AG04449 (cell line): ENCODE measurements at regions not wholly inside any gene's neighbourhood (a gene's known extent, or its start where the extent isn't known, plus 50 kb on each side); places are given as distances from the start of the nearest gene placed in this dataset.

Source experiments
- CTCF ChIA-PET: fragments of 350-600 bp; formaldehyde crosslinking; extraction: SDS; loops from one replicate; lab custom pipeline; 2021; ENCODE audit warnings: antibody characterized with exemption; lab: Yijun Ruan, JAX
- POLR2A ChIA-PET: fragments of 400-600, 350-600 bp; formaldehyde crosslinking; extraction: SDS; loops from one replicate; lab custom pipeline; 2020; ENCODE audit warnings: antibody characterized with exemption, inconsistent platforms; lab: Yijun Ruan, JAX
- DNase-seq: peaks from one replicate; pipeline ENCODE4 v3.0.0-alpha.2; 2010; ENCODE audit warnings: low read depth, low spot score
- H3K4me3 ChIP-seq: 2 replicates; pipeline ENCODE4 v1.5.1; 2011; ENCODE audit warnings: low read depth, mild to moderate bottlenecking, control low read depth, low read length
- CTCF ChIP-seq: IDR thresholded peaks from one replicate; pipeline ENCODE4 v1.5.1; 2011; ENCODE audit warnings: mild to moderate bottlenecking, moderate library complexity, low read length, control low read depth, inconsistent platforms; ENCODE audit not compliant: insufficient read depth; ENCODE audit errors: missing control alignments

- CTCF ChIA-PET, result no interaction called here
- H3K4me3 ChIP-seq, result no peak overlapping the region
- POLR2A ChIA-PET, result no interaction called here
- no peak for DNase-seq
- no peak for TF ChIP-seq CTCF
Measured at GRCh38 chr5:89097103-89097502, 214.1 kb upstream of the MEF2C start.

- TF ChIP-seq CTCF, result no peak
- H3K4me3 ChIP-seq, result no peak overlapping the region
- DNase-seq, result no peak
- ChIA-PET POLR2A (no interaction called here), CTCF (no interaction called here)
Measured at GRCh38 chr5:89095341-89095740, 212.4 kb upstream of the MEF2C start.

GRCh38 chr5:89090037-89090436, 207.1 kb upstream of the MEF2C start:
- no peak overlapping the region for H3K4me3 ChIP-seq
- no peak for TF ChIP-seq CTCF
- DNase-seq, result no peak
- ChIA-PET CTCF (no interaction called here), POLR2A (no interaction called here)

- POLR2A ChIA-PET, result no interaction called here
- no peak for TF ChIP-seq CTCF
- no peak overlapping the region for H3K4me3 ChIP-seq
- CTCF ChIA-PET, result interaction anchor here (0.7 to 1.0 kb wide), 2 partner anchors 141 to 359 kb away, joined by 3 read pairs; no protein-coding TSS in a partner anchor
- DNase-seq, result no peak
Measured at GRCh38 chr5:89087551-89088318, 204.8 kb upstream of the MEF2C start.

- no peak overlapping the region for H3K4me3 ChIP-seq
- no peak for TF ChIP-seq CTCF
- ChIA-PET POLR2A (no interaction called here), CTCF (interaction anchor here (1.0 kb wide), 1 partner anchor 358 kb away, joined by 3 read pairs; no protein-coding TSS in a partner anchor)
- DNase-seq, result no peak
Measured at GRCh38 chr5:89087128-89087527, 204.1 kb upstream of the MEF2C start.

GRCh38 chr5:89086390-89087086, 203.6 kb upstream of the MEF2C start:
- ChIA-PET POLR2A (no interaction called here), CTCF (no interaction called here)
- H3K4me3 ChIP-seq, result no peak overlapping the region
- DNase-seq, result no peak
- no peak for TF ChIP-seq CTCF
